Left ventricle myocardium inferior (tissue), 1 donor: ENCODE measurements at regions not wholly inside any gene's neighbourhood (a gene's known extent, or its start where the extent isn't known, plus 50 kb on each side); places are given as distances from the start of the nearest gene placed in this dataset.

ENCODE experiments used
- DNase-seq: peaks from one replicate; pipeline ENCODE4 v3.0.0-alpha.2; 2020
- H3K27ac ChIP-seq: fragments of 200-600 bp; replicated peaks from 2 replicates; pipeline ENCODE4 v1.8.0; 2021
- H3K27me3 ChIP-seq: fragments of 200-600 bp; 2 replicates; pipeline ENCODE4 v1.8.0; 2021; ENCODE audit warnings: low read depth
- H3K36me3 ChIP-seq: fragments of 200-600 bp; 2 replicates; pipeline ENCODE4 v1.8.0; 2021
- H3K4me1 ChIP-seq: fragments of 200-600 bp; 2 replicates; pipeline ENCODE4 v1.8.0; 2021
- H3K4me3 ChIP-seq: fragments of 200-600 bp; 2 replicates; pipeline ENCODE4 v1.8.0; 2021; ENCODE audit warnings: mild to moderate bottlenecking, moderate library complexity
- H3K9me3 ChIP-seq: fragments of 200-600 bp; replicated peaks from 2 replicates; pipeline ENCODE4 v1.8.0; 2021
- CTCF ChIP-seq: fragments of 200-600 bp; IDR thresholded peaks from 2 replicates; pipeline ENCODE4 v1.8.0; 2021; ENCODE audit warnings: antibody characterized with exemption, mild to moderate bottlenecking, borderline replicate concordance
- intact Hi-C: fragments of 100-400 bp; cut with micrococcal nuclease; formaldehyde crosslinking; loops from one replicate; pipeline ENCODE4 v1.11.0; 2022
- donor health status: DM: no; HTN: yes; CAD: no; lungs with severe emphysema.

- no peak for DNase-seq
- H3K27me3 ChIP-seq = no peaks in the 10 kb centered on the region
- intact Hi-C loops = no loop called here
- no peaks in the 10 kb centered on the region for H3K9me3 ChIP-seq
- peaks cover 83% of the 10 kb centered on the region for H3K4me1 ChIP-seq
- peak overlapping the region; percentile 95 for H3K27ac ChIP-seq
- TF ChIP-seq CTCF = no peak
- H3K4me3 ChIP-seq = no peak overlapping the region
- no peaks in the 10 kb centered on the region for H3K36me3 ChIP-seq
Measured at GRCh38 chr9:89877051-89878002, 272.5 kb downstream of the GADD45G start.

- no peak for TF ChIP-seq CTCF
- Histone ChIP-seq H3K27ac (peak overlapping the region; percentile 95), H3K4me1 (peaks cover 76% of the 10 kb centered on the region), H3K27me3 (no peaks in the 10 kb centered on the region), H3K9me3 (no peaks in the 10 kb centered on the region), H3K36me3 (no peaks in the 10 kb centered on the region), H3K4me3 (no peak overlapping the region)
- intact Hi-C loops = no loop called here
- no peak for DNase-seq
Measured at GRCh38 chr9:89878003-89878411, 273.2 kb downstream of the GADD45G start.

GRCh38 chr9:89878687-89879086 lies 273.9 kb downstream of the GADD45G start:
- Histone ChIP-seq H3K36me3 (no peaks in the 10 kb centered on the region), H3K27me3 (no peaks in the 10 kb centered on the region), H3K4me3 (no peak overlapping the region), H3K9me3 (no peaks in the 10 kb centered on the region), H3K27ac (peak overlapping the region; percentile 95), H3K4me1 (peaks cover 70% of the 10 kb centered on the region)
- intact Hi-C loops = no loop called here
- DNase-seq = peak; percentile 88
- TF ChIP-seq CTCF = no peak

- DNase-seq = no peak
- no peaks in the 10 kb centered on the region for H3K27me3 ChIP-seq
- no peak overlapping the region for H3K4me3 ChIP-seq
- no peaks in the 10 kb centered on the region for H3K36me3 ChIP-seq
- intact Hi-C loops = no loop called here
- peak overlapping the region; percentile 95 for H3K27ac ChIP-seq
- no peaks in the 10 kb centered on the region for H3K9me3 ChIP-seq
- no peak for TF ChIP-seq CTCF
- H3K4me1 ChIP-seq = peaks cover 70% of the 10 kb centered on the region
Measured at GRCh38 chr9:89879276-89879675, 274.5 kb downstream of the GADD45G start.

GRCh38 chr9:89879701-89880100 lies 274.9 kb downstream of the GADD45G start:
- Histone ChIP-seq H3K4me3 (no peak overlapping the region), H3K36me3 (no peaks in the 10 kb centered on the region), H3K9me3 (no peaks in the 10 kb centered on the region), H3K4me1 (peaks cover 69% of the 10 kb centered on the region), H3K27ac (peak overlapping the region; percentile 95), H3K27me3 (no peaks in the 10 kb centered on the region)
- intact Hi-C loops = no loop called here
- DNase-seq = peak; percentile 76
- TF ChIP-seq CTCF = no peak
